ENCODE measurements at regions not wholly inside any gene's neighbourhood (a gene's known extent, or its start where the extent isn't known, plus 50 kb on each side); places are given as distances from the start of the nearest gene placed in this dataset.

- H3K27ac ChIP-seq (ENCODE audit: low read depth, low read length, poor library complexity, severe bottlenecking), result no peak overlapping the region
- no peak for DNase-seq (ENCODE audit: low spot score)
- no peaks in the 10 kb centered on the region for H3K36me3 ChIP-seq (ENCODE audit: insufficient read depth, low read length)
- H3K4me1 ChIP-seq (ENCODE audit: insufficient read depth, low read length, poor library complexity, severe bottlenecking), result peaks cover 5% of the 10 kb centered on the region
- no peak overlapping the region for H3K4me2 ChIP-seq (ENCODE audit: low read length)
- H4K20me1 ChIP-seq (ENCODE audit: insufficient read depth, low read length), result no peaks in the 10 kb centered on the region
- BruUV-seq (replicated peaks), result no TSS peak
- intact Hi-C loops (cut with micrococcal nuclease; ENCODE audit: unreplicated experiment), result no loop called here
- ChIA-PET POLR2A (no interaction called here), CTCF (ENCODE audit: unreplicated experiment) (no interaction called here)
- no peaks in the 10 kb centered on the region for H3K9me2 ChIP-seq (ENCODE audit: insufficient read depth, low read length)
- H2AFZ ChIP-seq (ENCODE audit: low read length), result no peak overlapping the region
- H3K4me3 ChIP-seq (ENCODE audit: low read depth, low read length, poor library complexity, severe bottlenecking), result no peak overlapping the region
- no peaks in the 10 kb centered on the region for H3K79me2 ChIP-seq (ENCODE audit: insufficient read depth, low read depth, low read length)
- no peak for TF ChIP-seq EZH2phosphoT487 (IDR thresholded peaks at IDR 0.05; ENCODE audit: borderline replicate concordance, low read depth, low read length)
- H3K9me3 ChIP-seq (ENCODE audit: low read length), result no peaks in the 10 kb centered on the region
Observed at GRCh38 chr15:47933865-47934264, 186.9 kb upstream of the SLC24A5 start.

GRCh38 chr15:47934342-47934741 lies 186.4 kb upstream of the SLC24A5 start:
- no peaks in the 10 kb centered on the region for H4K20me1 ChIP-seq (ENCODE audit: insufficient read depth, low read length)
- no TSS peak for BruUV-seq (replicated peaks)
- H3K9me3 ChIP-seq (ENCODE audit: low read length), result no peaks in the 10 kb centered on the region
- no peaks in the 10 kb centered on the region for H3K9me2 ChIP-seq (ENCODE audit: insufficient read depth, low read length)
- H3K4me1 ChIP-seq (ENCODE audit: insufficient read depth, low read length, poor library complexity, severe bottlenecking), result peaks cover 4% of the 10 kb centered on the region
- no peak overlapping the region for H2AFZ ChIP-seq (ENCODE audit: low read length)
- no peaks in the 10 kb centered on the region for H3K36me3 ChIP-seq (ENCODE audit: insufficient read depth, low read length)
- CTCF ChIA-PET (ENCODE audit: unreplicated experiment), result no interaction called here
- intact Hi-C loops (cut with micrococcal nuclease; ENCODE audit: unreplicated experiment), result no loop called here
- TF ChIP-seq EZH2phosphoT487 (IDR thresholded peaks at IDR 0.05; ENCODE audit: borderline replicate concordance, low read depth, low read length) (no peak), CTCF (conservative IDR thresholded peaks at IDR 0.05; ENCODE audit: low read length) (no peak)
- H3K4me3 ChIP-seq (ENCODE audit: low read depth, low read length, poor library complexity, severe bottlenecking), result no peak overlapping the region
- DNase-seq (ENCODE audit: low spot score), result no peak
- POLR2A ChIA-PET, result no interaction called here
- H3K79me2 ChIP-seq (ENCODE audit: insufficient read depth, low read depth, low read length), result no peaks in the 10 kb centered on the region
- no peak overlapping the region for H3K4me2 ChIP-seq (ENCODE audit: low read length)
- no peak overlapping the region for H3K27ac ChIP-seq (ENCODE audit: low read depth, low read length, poor library complexity, severe bottlenecking)

- no peak overlapping the region for H3K4me2 ChIP-seq (ENCODE audit: low read length)
- no peaks in the 10 kb centered on the region for H3K4me1 ChIP-seq (ENCODE audit: insufficient read depth, low read length, poor library complexity, severe bottlenecking)
- no peak for TF ChIP-seq CTCF (conservative IDR thresholded peaks at IDR 0.05; ENCODE audit: low read length)
- no peak for TF ChIP-seq EZH2phosphoT487 (IDR thresholded peaks at IDR 0.05; ENCODE audit: borderline replicate concordance, low read depth, low read length)
- no peak overlapping the region for H3K27ac ChIP-seq (ENCODE audit: low read depth, low read length, poor library complexity, severe bottlenecking)
- no peaks in the 10 kb centered on the region for H3K9me3 ChIP-seq (ENCODE audit: low read length)
- no peaks in the 10 kb centered on the region for H3K79me2 ChIP-seq (ENCODE audit: insufficient read depth, low read depth, low read length)
- no TSS peak for BruUV-seq (replicated peaks)
- intact Hi-C loops (cut with micrococcal nuclease; ENCODE audit: unreplicated experiment), result no loop called here
- H4K20me1 ChIP-seq (ENCODE audit: insufficient read depth, low read length), result no peaks in the 10 kb centered on the region
- ChIA-PET CTCF (ENCODE audit: unreplicated experiment) (no interaction called here), POLR2A (no interaction called here)
- H3K36me3 ChIP-seq (ENCODE audit: insufficient read depth, low read length), result no peaks in the 10 kb centered on the region
- no peak overlapping the region for H2AFZ ChIP-seq (ENCODE audit: low read length)
- no peaks in the 10 kb centered on the region for H3K9me2 ChIP-seq (ENCODE audit: insufficient read depth, low read length)
- H3K4me3 ChIP-seq (ENCODE audit: low read depth, low read length, poor library complexity, severe bottlenecking), result no peak overlapping the region
- DNase-seq (ENCODE audit: low spot score), result no peak
Observed at GRCh38 chr15:47937834-47938233, 183.0 kb upstream of the SLC24A5 start.

Measured in OCI-LY7 (cell line).